Activated B cell treated with CpG ODN at 0.5 μM for 24 hours (primary cell): ENCODE measurements at regions not wholly inside any gene's neighbourhood (a gene's known extent, or its start where the extent isn't known, plus 50 kb on each side); places are given as distances from the start of the nearest gene placed in this dataset.

Experiments used
- ATAC-seq: fragments of 200-7000 bp; cut with Tn5 transposase; one replicate; pipeline ENCODE4 v1.10.0; 2021; ENCODE audit warnings: low read depth, mild to moderate bottlenecking, moderate library complexity
- CTCF ChIA-PET: fragments of 350-600 bp; sonication (Branson Sonifier 250); formaldehyde crosslinking; loops from one replicate; lab custom pipeline; 2021; ENCODE audit warnings: antibody characterized with exemption; lab: Charles Lee
- POLR2A ChIA-PET: fragments of 350-600 bp; sonication (Branson Sonifier 250); formaldehyde crosslinking; loops from one replicate; lab custom pipeline; 2021; ENCODE audit warnings: antibody characterized with exemption; lab: Charles Lee
- DNase-seq: peaks from one replicate; pipeline ENCODE4 v3.0.0; 2022
- H3K27ac Mint-ChIP-seq: one replicate; pipeline ENCODE4 v1.8.0; 2020; ENCODE audit warnings: mixed read lengths
- H3K27me3 Mint-ChIP-seq: one replicate; pipeline ENCODE4 v1.8.0; 2021; ENCODE audit warnings: mixed read lengths
- H3K36me3 Mint-ChIP-seq: one replicate; pipeline ENCODE4 v1.8.0; 2021; ENCODE audit warnings: low read depth, mixed read lengths
- H3K4me1 Mint-ChIP-seq: one replicate; pipeline ENCODE4 v1.8.0; 2021; ENCODE audit warnings: mixed read lengths
- H3K4me3 Mint-ChIP-seq: one replicate; pipeline ENCODE4 v1.8.0; 2020; ENCODE audit warnings: mild to moderate bottlenecking, mixed read lengths
- H3K9me3 Mint-ChIP-seq: one replicate; pipeline ENCODE4 v1.8.0; 2020; ENCODE audit warnings: mixed read lengths
- CTCF ChIP-seq: fragments of 200-600 bp; IDR thresholded peaks from one replicate; pipeline ENCODE4 v1.8.0; 2022; ENCODE audit warnings: antibody characterized with exemption, mild to moderate bottlenecking
- intact Hi-C: fragments of 100-400 bp; cut with micrococcal nuclease; formaldehyde crosslinking; loops from one replicate; pipeline ENCODE4 v1.15.1; 2024

DNA sequence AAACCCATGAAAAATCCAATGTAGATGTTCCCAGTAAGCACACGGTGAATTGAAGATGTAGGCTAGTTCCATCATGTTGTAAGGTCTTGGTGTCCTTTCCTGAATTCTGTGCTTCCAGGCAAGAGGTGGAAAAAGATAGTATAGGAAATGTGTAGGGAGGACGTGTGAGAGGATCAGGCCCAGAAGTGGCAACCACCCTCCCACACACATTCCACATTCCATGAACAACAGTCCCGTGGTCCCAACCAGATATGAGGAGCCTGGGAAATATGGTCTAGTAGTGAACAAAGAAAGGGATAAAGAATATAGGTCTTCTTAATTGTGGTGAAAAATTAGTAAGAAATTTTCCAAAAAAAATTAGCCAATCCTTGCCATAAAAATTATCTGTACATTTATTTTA is 1254.2 kb upstream of the SLC10A2 start:
- ATAC-seq (no peak), DNase-seq (no peak)
- H3K9me3 Mint-ChIP-seq: no peaks in the 10 kb centered on the region
- ChIA-PET POLR2A (no interaction called here), CTCF (no interaction called here)
- TF ChIP-seq CTCF: no peak
- H3K4me3 Mint-ChIP-seq: no peak overlapping the region
- H3K4me1 Mint-ChIP-seq: no peaks in the 10 kb centered on the region
- H3K27ac Mint-ChIP-seq: no peak overlapping the region
- no peaks in the 10 kb centered on the region for H3K27me3 Mint-ChIP-seq
- intact Hi-C loops: no loop called here
- H3K36me3 Mint-ChIP-seq: no peaks in the 10 kb centered on the region

- no peaks in the 10 kb centered on the region for H3K27me3 Mint-ChIP-seq
- no peaks in the 10 kb centered on the region for H3K9me3 Mint-ChIP-seq
- no peaks in the 10 kb centered on the region for H3K4me1 Mint-ChIP-seq
- no peaks in the 10 kb centered on the region for H3K36me3 Mint-ChIP-seq
- H3K4me3 Mint-ChIP-seq: no peak overlapping the region
- ATAC-seq: no peak
- ChIA-PET CTCF (no interaction called here), POLR2A (no interaction called here)
- H3K27ac Mint-ChIP-seq: no peak overlapping the region
- intact Hi-C loops: no loop called here
- no peak for DNase-seq
- no peak for TF ChIP-seq CTCF
These were observed 1251.9 kb upstream of the SLC10A2 start for GRCh38 chr13:104318121-104318520.

DNA sequence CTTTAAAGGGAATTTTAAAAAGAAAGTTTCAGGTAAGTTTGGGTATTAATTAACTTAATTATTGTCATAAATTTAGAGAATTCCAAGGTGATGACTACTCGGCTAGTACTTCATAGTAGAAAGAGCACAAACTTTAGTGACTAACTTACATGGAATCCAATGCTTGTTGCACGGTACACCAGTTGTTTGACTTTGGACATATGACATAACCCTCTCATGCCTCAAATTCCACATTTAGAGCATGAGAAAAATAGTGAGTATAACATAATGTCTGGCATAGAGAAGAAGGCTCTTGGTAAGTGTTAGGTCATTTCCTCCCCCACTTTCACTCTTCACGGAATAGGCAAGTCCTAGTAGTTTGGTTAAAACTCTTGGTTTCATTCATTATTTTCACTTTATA is 1249.4 kb upstream of the SLC10A2 start:
- intact Hi-C loops: no loop called here
- Mint-ChIP-seq H3K27ac (no peak overlapping the region), H3K36me3 (no peaks in the 10 kb centered on the region), H3K27me3 (no peaks in the 10 kb centered on the region), H3K9me3 (peaks cover 3% of the 10 kb centered on the region), H3K4me1 (no peaks in the 10 kb centered on the region), H3K4me3 (no peak overlapping the region)
- ATAC-seq (no peak), DNase-seq (no peak)
- TF ChIP-seq CTCF: no peak
- ChIA-PET CTCF (no interaction called here), POLR2A (no interaction called here)

DNA sequence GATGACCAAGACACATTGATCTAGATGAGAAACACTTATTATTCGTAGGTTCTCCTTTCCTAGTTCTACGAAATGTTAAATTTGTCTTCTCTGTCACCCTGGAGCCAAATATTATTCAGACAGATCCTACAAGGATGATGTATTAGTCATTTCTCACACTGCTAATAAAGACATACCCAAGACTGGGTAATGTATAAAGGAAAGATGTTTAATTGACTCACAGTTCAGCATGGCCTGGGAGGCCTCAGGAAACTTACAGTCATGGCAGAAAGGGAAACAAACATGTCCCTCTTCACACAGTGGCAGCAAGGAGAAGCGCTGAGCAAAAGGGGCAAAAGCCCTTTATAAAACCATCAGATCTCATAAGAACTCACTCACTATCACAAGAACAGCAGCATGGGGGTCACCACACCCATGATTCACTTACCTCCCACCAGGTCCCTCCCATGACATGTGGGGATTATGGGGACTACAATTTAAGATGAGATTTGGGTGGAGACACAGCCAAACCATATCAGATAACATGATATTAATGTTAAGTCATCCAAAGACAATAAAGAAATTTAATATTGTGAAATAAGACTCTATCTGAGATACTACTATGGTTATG is 1248.8 kb upstream of the SLC10A2 start:
- Mint-ChIP-seq H3K9me3 (peaks cover 3% of the 10 kb centered on the region), H3K27me3 (no peaks in the 10 kb centered on the region), H3K36me3 (no peaks in the 10 kb centered on the region), H3K4me3 (no peak overlapping the region), H3K4me1 (no peaks in the 10 kb centered on the region), H3K27ac (no peak overlapping the region)
- TF ChIP-seq CTCF: no peak
- ATAC-seq: no peak
- DNase-seq: no peak
- intact Hi-C loops: no loop called here
- CTCF ChIA-PET: no interaction called here
- POLR2A ChIA-PET: no interaction called here

DNA sequence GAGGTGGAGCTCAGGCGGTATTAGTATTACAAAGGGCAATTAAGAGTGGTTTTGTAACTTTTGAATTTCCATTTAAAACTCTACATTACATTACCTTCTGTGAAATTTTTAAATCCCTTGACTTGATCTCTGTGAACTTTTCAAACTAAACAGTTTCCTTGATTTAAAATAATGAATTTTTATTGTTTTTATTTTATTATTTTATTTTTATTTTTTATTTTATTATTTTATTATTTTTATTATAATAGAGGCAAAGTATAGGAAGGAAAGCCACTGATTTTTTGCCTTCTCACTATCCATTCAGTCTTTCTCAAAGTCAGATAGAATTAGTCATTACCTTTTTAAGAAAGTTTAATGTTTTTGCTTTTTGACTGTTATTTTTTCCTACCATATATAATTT is 1248.1 kb upstream of the SLC10A2 start:
- ChIA-PET POLR2A (no interaction called here), CTCF (no interaction called here)
- Mint-ChIP-seq H3K9me3 (peaks cover 3% of the 10 kb centered on the region), H3K36me3 (no peaks in the 10 kb centered on the region), H3K27me3 (no peaks in the 10 kb centered on the region), H3K27ac (no peak overlapping the region), H3K4me3 (no peak overlapping the region), H3K4me1 (no peaks in the 10 kb centered on the region)
- no peak for TF ChIP-seq CTCF
- intact Hi-C loops: no loop called here
- ATAC-seq (no peak), DNase-seq (no peak)
